ENCODE measurements at regions not wholly inside any gene's neighbourhood (a gene's known extent, or its start where the extent isn't known, plus 50 kb on each side); places are given as distances from the start of the nearest gene placed in this dataset.

GRCh38 chr6:19761121-19761520, 76.0 kb upstream of the ID4 start:
- TF ChIP-seq, protein P1, sequence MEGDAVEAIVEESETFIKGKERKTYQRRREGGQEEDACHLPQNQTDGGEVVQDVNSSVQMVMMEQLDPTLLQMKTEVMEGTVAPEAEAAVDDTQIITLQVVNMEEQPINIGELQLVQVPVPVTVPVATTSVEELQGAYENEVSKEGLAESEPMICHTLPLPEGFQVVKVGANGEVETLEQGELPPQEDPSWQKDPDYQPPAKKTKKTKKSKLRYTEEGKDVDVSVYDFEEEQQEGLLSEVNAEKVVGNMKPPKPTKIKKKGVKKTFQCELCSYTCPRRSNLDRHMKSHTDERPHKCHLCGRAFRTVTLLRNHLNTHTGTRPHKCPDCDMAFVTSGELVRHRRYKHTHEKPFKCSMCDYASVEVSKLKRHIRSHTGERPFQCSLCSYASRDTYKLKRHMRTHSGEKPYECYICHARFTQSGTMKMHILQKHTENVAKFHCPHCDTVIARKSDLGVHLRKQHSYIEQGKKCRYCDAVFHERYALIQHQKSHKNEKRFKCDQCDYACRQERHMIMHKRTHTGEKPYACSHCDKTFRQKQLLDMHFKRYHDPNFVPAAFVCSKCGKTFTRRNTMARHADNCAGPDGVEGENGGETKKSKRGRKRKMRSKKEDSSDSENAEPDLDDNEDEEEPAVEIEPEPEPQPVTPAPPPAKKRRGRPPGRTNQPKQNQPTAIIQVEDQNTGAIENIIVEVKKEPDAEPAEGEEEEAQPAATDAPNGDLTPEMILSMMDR (IDR thresholded peaks at IDR 0.05), result no peak
- TF ChIP-seq EP300 (IDR thresholded peaks at IDR 0.05), result no peak

Data from esophagus muscularis mucosa (tissue), 3 donors.